RPMI8226 (cell line): ENCODE measurements at regions not wholly inside any gene's neighbourhood (a gene's known extent, or its start where the extent isn't known, plus 50 kb on each side); places are given as distances from the start of the nearest gene placed in this dataset.
"Not testable (repeated sequence)": the region's sequence is repeated elsewhere in the genome, so short reads cannot be mapped to it uniquely, and the experiment has no call there.

ENCODE experiments used
- DNase-seq: peaks from one replicate; pipeline ENCODE4 v3.0.0-alpha.2; 2015

DNA sequence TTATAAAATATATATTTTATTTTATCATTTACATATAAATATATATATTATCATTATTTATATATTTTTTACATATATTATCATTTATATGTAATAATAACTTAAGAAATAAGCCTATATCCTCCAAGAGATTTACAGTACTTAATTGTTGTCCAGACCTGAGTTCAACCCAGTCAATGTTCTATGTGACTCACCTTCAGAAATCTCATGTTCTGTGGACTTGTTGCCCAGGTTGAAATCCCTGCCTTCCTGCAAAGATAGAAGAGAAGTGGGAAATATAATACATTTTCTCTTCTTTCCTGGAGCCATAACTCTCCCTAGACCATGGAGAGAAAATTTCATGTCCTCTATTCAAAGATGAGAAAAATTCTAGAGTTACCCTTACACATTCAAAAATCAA lies 247.3 kb downstream of the PARM1 start:
- no peak for DNase-seq

GRCh38 chr4:75179510-75179909 lies 246.6 kb downstream of the PARM1 start:
- no peak for DNase-seq

DNA sequence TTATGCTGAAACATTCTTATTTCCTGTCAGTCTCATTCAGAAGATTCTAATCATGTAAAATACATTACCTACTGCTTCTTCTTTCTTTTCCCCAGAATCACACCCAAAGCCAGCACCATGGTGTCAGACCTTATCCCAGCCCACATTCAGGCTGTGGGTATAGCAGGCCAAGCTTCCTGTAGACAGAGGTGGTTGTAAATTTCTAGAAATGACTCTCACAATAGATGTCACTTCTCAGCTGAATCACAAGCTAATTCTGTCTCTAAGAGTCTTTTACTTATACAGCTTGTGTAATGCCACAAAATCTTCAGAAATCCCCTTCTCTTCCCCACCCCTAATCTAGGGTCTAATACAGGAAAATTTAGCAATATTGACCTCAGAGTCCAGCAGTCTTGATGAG lies 239.6 kb downstream of the PARM1 start:
- no peak for DNase-seq

DNA sequence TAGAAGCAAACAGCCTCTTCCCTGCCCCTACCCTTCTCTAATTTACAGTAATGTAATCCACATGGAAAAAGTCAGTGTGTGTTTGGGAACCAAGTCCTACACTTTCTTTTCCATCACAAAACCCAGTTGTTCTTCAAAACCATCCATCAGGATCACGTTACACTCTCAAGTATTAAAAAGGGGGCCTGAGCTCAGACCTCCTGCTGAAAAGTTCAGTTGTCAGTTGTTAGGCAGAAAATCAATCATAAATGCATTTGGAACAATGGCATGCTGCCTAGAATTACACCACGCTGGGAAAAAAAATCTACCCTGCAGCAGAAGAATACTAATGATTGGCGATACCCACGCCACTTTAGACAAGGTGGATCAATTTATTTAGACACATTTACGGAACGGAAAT lies 236.5 kb downstream of the PARM1 start:
- no peak for DNase-seq

DNA sequence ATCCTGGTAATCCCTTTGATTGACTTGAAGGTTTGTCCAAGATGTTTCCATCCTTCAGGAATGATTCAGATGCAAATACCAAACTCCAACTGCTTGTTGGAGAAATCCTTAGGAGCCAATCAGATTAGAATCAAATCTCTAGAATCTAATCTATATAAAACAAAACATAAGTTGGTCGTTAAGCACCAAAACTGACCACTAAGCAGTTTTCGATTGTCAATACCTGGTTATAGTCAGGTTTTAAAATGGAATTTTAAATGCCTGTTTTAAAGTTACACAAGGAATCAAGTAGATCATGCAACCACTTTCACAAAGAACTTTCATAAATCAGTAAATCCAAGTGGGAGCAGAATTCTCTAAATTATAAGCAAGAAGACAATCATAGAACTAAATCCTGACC lies 236.1 kb downstream of the PARM1 start:
- DNase-seq, result no peak

DNA sequence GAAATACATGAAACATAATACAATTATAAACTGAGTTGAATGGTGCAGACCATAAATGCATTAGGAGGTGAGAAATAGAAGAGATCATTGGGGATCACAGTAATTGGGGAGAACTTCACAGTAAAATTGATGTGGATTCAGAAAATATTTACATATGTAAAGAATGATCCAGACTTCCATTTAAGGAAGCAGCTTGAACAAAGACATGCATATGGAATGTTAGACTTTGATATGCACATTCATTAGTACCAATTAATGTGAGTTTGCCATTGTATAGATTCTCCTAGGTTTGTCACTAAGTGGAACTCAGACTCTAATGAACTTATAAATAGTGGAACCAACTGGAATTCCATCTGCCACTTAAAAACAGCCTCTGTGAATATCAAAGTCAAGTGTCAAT lies 235.6 kb downstream of the PARM1 start:
- no peak for DNase-seq

- DNase-seq, result not testable (repeated sequence)
Observed at GRCh38 chr4:75165100-75165499, 232.2 kb downstream of the PARM1 start.

DNA sequence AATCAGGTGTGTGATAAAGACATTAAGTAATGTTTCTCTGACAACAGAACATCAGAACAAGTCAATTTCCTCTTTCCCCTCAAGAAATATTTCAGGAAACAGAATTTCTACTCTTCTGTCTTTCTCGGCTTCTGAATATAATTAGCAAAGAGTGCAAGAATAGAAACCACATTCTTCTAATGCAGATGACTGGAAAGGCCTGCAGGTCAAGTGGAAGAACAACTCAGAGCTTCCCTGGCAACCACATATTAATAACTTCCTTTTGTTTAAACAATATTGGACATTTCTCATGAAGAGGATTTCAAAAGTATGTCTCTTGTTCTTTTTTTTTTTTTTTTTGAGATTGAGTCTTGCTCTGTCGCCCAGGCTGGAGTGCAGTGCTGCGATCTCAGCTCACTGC lies 225.5 kb downstream of the PARM1 start:
- no peak for DNase-seq

DNA sequence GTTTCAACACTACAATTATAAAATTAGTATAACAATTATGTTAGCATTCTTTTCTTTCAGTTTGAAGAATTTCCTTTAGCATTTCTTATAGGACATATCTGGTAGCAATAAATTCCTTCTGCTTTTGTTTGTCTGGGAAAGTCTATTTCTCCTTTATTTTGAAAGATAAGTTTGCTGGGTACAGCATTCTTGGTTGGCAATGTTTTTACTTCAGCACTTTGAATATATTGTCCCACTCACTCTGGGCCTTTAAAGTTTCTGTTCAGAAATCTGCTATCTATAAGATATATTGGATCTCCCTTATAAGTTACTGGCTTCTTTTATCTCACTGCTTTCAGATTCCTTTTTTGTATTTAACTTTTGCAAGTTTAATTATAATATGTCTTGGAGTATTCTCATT lies 222.1 kb downstream of the PARM1 start:
- no peak for DNase-seq

GRCh38 chr4:75146223-75146622 lies 213.3 kb downstream of the PARM1 start:
- no peak for DNase-seq

GRCh38 chr4:75144475-75144874 lies 211.6 kb downstream of the PARM1 start:
- DNase-seq, result no peak

DNA sequence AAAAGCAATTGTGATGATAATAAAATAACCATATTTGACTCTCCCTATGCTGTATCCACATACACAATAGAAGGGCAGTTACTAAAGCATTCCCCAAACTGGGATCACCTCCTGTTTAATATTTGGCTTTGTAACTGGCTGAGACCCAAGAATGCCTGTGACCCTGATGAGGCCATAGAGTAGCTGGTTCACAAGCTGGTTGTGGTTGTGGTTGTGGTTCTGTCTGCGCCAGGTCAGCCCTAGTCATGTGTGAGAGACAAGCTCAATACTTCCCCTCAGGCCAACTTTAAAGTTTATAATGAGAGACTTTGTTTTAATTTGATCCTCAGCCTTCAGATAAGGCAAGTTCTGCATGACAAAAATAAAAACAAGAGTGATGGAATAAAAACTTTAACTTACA lies 209.9 kb downstream of the PARM1 start:
- DNase-seq, result no peak

DNA sequence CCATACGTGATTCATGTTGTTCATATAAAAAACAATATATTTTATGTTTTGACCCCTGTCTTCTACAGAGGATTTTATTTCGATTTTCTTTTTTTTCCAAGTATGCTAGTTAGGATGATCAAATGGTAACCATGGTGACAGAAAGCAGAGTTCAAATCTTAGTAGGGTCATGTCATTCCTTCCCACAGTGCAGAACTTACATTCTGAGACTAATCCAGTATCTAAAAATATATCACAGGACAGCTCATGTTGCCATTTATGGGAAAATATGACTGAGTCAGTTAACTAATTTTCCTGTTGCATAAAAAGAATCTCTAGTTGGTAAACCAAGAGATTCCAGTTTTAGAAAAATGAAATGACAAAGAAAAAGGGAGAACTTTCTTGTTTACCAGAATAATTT lies 209.5 kb downstream of the PARM1 start:
- no peak for DNase-seq

- no peak for DNase-seq
Observed at GRCh38 chr4:75141162-75141561, 208.2 kb downstream of the PARM1 start.

DNA sequence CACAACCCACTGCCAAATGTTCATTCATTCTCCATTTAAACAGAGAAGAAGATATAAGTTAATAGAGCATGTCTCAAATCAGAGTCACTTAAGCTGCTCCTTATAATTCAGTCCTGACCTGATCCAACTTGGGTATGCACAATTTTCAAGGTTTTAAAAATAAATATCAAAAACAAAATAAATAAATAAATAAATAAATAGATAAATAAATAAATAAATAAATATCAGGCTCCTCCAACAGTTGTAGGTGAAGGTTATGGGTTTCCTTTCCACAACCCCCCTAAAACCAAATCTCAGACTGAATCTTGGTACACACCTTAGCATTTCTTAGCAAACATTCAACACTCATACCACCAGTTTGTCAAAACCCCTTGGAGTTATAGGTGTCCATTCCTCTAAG lies 204.4 kb downstream of the PARM1 start:
- no peak for DNase-seq

- no peak for DNase-seq
Observed at GRCh38 chr4:75135068-75135825, 202.3 kb downstream of the PARM1 start.

DNA sequence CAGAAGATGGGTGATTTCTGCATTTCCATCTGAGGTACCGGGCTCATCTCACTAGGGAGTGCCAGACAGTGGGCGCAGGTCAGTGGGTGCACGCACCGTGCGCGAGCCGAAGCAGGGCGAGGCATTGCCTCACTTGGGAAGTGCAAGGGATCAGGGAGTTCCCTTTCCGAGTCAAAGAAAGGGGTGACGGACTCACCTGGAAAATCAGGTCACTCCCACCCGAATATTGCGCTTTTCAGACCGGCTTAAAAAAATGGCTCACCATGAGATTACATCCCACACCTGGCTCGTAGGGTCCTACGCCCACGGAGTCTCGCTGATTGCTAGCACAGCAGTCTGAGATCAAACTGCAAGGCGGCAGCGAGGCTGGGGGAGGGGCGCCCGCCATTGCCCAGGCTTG lies 194.0 kb downstream of the PARM1 start:
- DNase-seq, result not testable (repeated sequence)

DNA sequence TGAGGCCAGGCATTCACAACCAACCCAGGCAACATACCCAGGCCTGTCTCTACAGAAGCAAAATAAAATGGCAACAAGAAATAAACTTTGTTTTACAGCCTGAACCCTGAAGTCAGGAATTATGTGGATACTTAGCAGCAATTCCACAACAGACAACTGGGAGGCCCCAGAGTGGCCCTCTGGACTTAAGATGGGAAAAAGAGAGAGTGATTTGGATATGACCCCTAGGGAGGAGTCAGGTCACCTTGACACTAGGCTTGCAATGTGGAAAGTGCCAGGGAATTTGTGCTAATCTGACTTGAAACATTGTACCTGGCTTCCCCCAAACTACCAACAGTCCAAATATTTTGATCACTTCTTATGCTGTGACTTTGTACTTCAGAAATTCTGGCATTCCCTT lies 193.1 kb downstream of the PARM1 start:
- no peak for DNase-seq

GRCh38 chr4:75122424-75123014 lies 189.6 kb downstream of the PARM1 start:
- no peak for DNase-seq

- DNase-seq, result no peak
Observed at GRCh38 chr4:75118739-75119138, 185.8 kb downstream of the PARM1 start.

DNA sequence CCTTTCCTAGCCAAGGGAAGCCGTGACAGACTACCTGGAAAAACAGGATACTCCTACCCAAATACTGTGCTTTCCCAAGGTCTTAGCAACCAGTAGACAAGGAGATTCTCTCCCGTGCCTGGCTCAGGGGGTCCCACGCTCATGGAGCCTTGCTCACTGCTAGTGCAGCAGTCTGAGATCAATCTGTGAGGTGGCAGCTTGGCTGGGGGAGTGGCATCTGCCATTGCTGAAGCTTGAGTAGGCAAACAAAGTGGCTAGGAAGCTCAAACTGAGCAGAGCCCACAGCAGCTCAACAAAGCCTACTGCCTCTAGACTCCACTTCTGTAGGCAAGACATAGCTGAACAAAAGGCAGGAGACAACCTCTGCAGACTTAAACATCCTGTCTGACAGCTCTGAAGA lies 177.1 kb downstream of the PARM1 start:
- no peak for DNase-seq

GRCh38 chr4:75107755-75108612 lies 175.1 kb downstream of the PARM1 start:
- no peak for DNase-seq

DNA sequence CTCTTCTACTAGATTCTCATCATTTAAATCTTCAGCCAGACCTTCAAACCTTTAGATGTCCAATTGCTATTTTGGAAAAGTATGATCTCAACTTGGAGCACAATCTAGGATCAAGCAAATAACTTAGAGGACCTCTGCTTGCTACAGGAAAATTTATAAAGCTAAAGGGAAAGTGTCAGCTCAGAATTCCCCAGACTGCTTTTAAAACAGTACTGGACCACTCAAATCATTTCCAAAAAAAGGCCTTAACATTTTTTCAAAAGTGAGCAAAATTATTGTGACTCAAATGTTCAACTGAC lies 169.8 kb downstream of the PARM1 start:
- no peak for DNase-seq
